VCaP (cell line): ENCODE measurements at regions not wholly inside any gene's neighbourhood (a gene's known extent, or its start where the extent isn't known, plus 50 kb on each side); places are given as distances from the start of the nearest gene placed in this dataset.

Source experiments
- H3K27ac ChIP-seq: fragments of 450-650 bp; 2 replicates; pipeline ENCODE4 v1.5.1; 2017
- CTCF ChIP-seq: fragments of 450-650 bp; conservative IDR thresholded peaks from 2 replicates; pipeline ENCODE4 v1.5.1; 2017; ENCODE audit warnings: mild to moderate bottlenecking, moderate library complexity

DNA sequence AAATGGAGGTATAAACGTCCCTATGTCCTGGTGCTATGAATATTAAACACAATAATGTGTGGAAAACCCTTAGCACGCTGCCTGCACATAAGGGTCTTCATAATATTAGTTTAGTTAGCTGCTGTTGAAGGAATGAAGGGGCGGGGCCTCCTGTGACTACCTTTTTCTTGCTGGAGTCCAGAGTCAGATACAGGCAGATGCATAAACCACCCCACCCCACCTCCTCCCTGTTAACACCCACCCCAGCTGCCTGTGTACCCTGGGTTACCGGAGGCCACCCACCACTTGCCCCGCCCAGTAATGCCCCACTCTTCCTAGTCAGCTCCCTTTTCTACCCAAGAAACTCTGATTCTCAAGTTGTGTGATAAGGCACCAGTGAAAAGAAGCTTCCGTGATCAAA, 158.4 kb downstream of the EN1 start:
- TF ChIP-seq CTCF, result no peak
- no peak overlapping the region for H3K27ac ChIP-seq

DNA sequence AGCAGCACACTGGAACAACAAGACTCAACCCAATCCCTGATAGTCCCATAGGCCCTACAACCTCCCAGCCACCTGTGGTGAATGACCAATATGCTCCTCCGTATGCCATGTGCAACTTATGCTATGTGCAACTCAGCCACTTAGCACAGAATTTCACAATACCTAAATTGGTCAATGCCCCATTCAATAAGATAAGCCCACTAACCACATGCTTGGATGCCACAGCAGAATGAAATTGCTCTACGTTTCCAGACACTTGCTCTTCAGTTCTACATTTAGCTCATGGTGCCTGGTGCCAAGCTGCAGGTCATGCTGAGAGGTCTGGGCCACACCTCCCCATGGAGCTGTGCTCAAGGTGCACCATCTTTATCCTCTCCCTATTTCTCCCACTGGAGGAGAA, 159.8 kb downstream of the EN1 start:
- no peak for TF ChIP-seq CTCF

GRCh38 chr2:118687192-118687591, 160.3 kb downstream of the EN1 start:
- TF ChIP-seq CTCF, result no peak

More for the DNA sequence above, 159.8 kb downstream of the EN1 start:
- no peak overlapping the region for H3K27ac ChIP-seq

GRCh38 chr2:118686346-118686745, 161.1 kb downstream of the EN1 start:
- no peak for TF ChIP-seq CTCF
- H3K27ac ChIP-seq, result no peak overlapping the region

More at GRCh38 chr2:118687192-118687591, 160.3 kb downstream of the EN1 start:
- H3K27ac ChIP-seq, result no peak overlapping the region

DNA sequence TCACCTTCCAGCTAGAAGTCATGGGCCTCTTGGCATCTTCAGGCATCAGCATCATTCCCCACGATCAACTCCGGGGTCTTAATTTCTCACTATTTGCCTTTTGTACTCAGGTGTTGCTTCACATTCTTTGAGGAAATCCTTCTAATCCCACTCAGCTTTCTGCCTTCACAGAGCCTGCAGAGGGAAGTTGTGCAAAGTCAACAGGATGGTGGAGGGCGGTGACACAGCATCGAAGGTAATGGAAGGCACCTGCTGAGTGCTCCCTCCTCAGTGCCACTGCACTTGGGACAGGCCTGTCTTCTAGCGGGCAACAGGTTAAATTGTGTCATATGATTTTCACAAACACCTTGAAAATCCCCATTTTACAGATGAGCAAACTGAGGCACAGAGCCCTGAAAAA, 164.0 kb downstream of the EN1 start:
- no peak overlapping the region for H3K27ac ChIP-seq
- no peak for TF ChIP-seq CTCF

- no peak overlapping the region for H3K27ac ChIP-seq
- TF ChIP-seq CTCF, result no peak
Measured at GRCh38 chr2:118678985-118679384, 168.5 kb downstream of the EN1 start.

DNA sequence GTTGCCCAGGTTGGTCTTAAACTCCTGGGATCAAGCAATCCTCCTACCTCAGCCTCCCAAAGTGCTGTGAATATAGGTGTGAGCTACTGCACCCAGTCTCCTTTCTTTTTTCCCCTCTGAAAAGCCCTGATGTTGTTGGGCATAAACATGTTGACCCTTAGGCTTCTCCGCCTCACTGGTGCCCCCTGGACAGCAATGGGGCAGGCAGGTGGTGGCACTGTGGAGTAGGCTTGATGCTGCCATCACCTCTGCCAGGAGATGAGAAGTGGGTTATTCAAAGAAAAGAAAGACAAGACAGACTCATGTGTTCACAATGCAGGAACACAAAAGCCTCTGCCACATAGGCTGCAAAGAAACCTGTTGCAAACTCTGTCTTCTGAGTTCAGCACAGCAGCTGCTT, 169.9 kb downstream of the EN1 start:
- TF ChIP-seq CTCF, result no peak
- H3K27ac ChIP-seq, result no peak overlapping the region

GRCh38 chr2:118675531-118675930, 171.9 kb downstream of the EN1 start:
- no peak overlapping the region for H3K27ac ChIP-seq
- no peak for TF ChIP-seq CTCF
